CD4-positive, alpha-beta T cell (primary cell): ENCODE measurements at regions not wholly inside any gene's neighbourhood (a gene's known extent, or its start where the extent isn't known, plus 50 kb on each side); places are given as distances from the start of the nearest gene placed in this dataset.

Experiments
- ATAC-seq: fragments of 200-7000 bp; cut with Tn5 transposase; one replicate; pipeline ENCODE4 v1.10.0; 2022; ENCODE audit warnings: mild to moderate bottlenecking; ENCODE audit not compliant: poor library complexity
- CTCF ChIA-PET: fragments of 350-600 bp; sonication (Branson Sonifier 250); formaldehyde crosslinking; loops from one replicate; lab custom pipeline; 2021; ENCODE audit warnings: antibody characterized with exemption, inconsistent platforms; lab: Charles Lee
- POLR2A ChIA-PET: fragments of 350-600 bp; sonication (Branson Sonifier 250); formaldehyde crosslinking; loops from one replicate; lab custom pipeline; 2021; ENCODE audit warnings: antibody characterized with exemption, inconsistent platforms; lab: Charles Lee
- DNase-seq, 14 experiments: peaks; one replicate each; pipeline ENCODE4 v3.0.0-alpha.2; 2013 to 2020; ENCODE audit warnings: mixed read lengths in 2 of 14
- H3K27ac ChIP-seq, 2 donors: one replicate each; pipeline versions ENCODE4 v1.5.1 to v1.7.0; 2013; ENCODE audit warnings: low read length in 2 of 2, low read depth in 1 of 2, mild to moderate bottlenecking in 1 of 2
- H3K27me3 ChIP-seq, 2 experiments: 1 replicate in 1 of 2; 2 replicates in 1 of 2; pipeline versions ENCODE4 v1.6.1 to v1.7.0; 2013; ENCODE audit warnings: low read length in 2 of 2, control low read depth in 1 of 2, mild to moderate bottlenecking in 1 of 2, moderate library complexity in 1 of 2; ENCODE audit not compliant: insufficient read depth in 2 of 2, control insufficient read depth in 1 of 2
- H3K36me3 ChIP-seq: one replicate; pipeline ENCODE4 v1.6.1; 2013; ENCODE audit warnings: low read length, control low read depth; ENCODE audit not compliant: insufficient read depth
- H3K4me1 ChIP-seq: one replicate; pipeline ENCODE4 v1.6.1; 2013; ENCODE audit warnings: low read length, control low read depth; ENCODE audit not compliant: insufficient read depth
- H3K4me3 ChIP-seq: one replicate; pipeline ENCODE4 v1.5.1; 2013; ENCODE audit warnings: mild to moderate bottlenecking, low read length, moderate library complexity
- H3K9me3 ChIP-seq, 2 experiments: 1 replicate in 1 of 2; 2 replicates in 1 of 2; pipeline versions ENCODE4 v1.6.1 to v1.7.0; 2013; ENCODE audit warnings: low read length in 2 of 2, mild to moderate bottlenecking in 2 of 2, control low read depth in 1 of 2, moderate library complexity in 1 of 2; ENCODE audit not compliant: control insufficient read depth in 1 of 2, insufficient read depth in 1 of 2
- H3K27ac Mint-ChIP-seq: one replicate; pipeline ENCODE4 v1.8.0; 2020; ENCODE audit warnings: mixed read lengths
- H3K27me3 Mint-ChIP-seq: one replicate; pipeline ENCODE4 v1.8.0; 2021; ENCODE audit warnings: mixed read lengths
- H3K36me3 Mint-ChIP-seq: one replicate; pipeline ENCODE4 v1.8.0; 2021; ENCODE audit warnings: low read depth, mixed read lengths
- H3K4me1 Mint-ChIP-seq: one replicate; pipeline ENCODE4 v1.8.0; 2021; ENCODE audit warnings: low read depth, mixed read lengths
- H3K4me3 Mint-ChIP-seq: one replicate; pipeline ENCODE4 v1.8.0; 2020; ENCODE audit warnings: mild to moderate bottlenecking, mixed read lengths
- H3K9me3 Mint-ChIP-seq: one replicate; pipeline ENCODE4 v1.8.0; 2020; ENCODE audit warnings: mixed read lengths
- intact Hi-C, 2 experiments: fragments of 100-400 bp; cut with DNase I in 1 of 2; cut with micrococcal nuclease in 1 of 2; formaldehyde crosslinking; loops; one replicate each; pipeline versions ENCODE4 v1.15.1 to v1.9.0; 2023 to 2025; cut with DNase I, micrococcal nuclease
- TF ChIP-seq, protein P1 (sequence below): fragments of 200-600 bp; IDR thresholded peaks from one replicate; pipeline ENCODE4 v1.8.0; 2022; ENCODE audit warnings: antibody characterized with exemption, mild to moderate bottlenecking

DNA sequence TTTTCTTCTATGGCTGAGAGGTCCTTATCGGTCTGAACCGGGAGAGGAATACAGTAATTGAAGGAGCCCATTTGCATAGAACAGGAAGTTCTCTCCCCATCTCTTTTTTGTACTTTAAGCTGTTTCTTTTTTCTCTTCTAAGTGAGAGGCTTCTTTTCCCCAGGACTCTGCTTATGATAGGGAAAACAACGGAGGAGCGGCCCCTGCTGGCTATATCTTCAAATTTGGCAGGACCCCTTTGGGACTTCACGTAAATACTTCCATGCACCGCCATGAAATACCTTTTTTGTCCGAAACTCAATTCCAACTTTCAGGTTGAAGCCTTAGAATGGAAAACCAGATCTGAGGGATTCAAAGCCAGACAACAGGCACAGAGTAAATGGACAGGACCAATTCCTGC lies 1153.0 kb upstream of the INTU start:
- H3K27ac ChIP-seq = no peak overlapping the region
- no peak overlapping the region for H3K4me3 ChIP-seq
- CTCF ChIA-PET = no interaction called here
- Mint-ChIP-seq H3K4me3 (no peak overlapping the region), H3K27ac (no peak overlapping the region), H3K4me1 (no peaks in the 10 kb centered on the region), H3K36me3 (no peaks in the 10 kb centered on the region), H3K27me3 (no peaks in the 10 kb centered on the region), H3K9me3 (peaks cover 5% of the 10 kb centered on the region)
- no peaks in the 10 kb centered on the region for H3K36me3 ChIP-seq
- DNase-seq (no peak), ATAC-seq (no peak)
- no peaks in the 10 kb centered on the region for H3K4me1 ChIP-seq
- H3K27me3 ChIP-seq = no peaks in the 10 kb centered on the region
- intact Hi-C loops = no loop called here
- TF ChIP-seq, protein P1, sequence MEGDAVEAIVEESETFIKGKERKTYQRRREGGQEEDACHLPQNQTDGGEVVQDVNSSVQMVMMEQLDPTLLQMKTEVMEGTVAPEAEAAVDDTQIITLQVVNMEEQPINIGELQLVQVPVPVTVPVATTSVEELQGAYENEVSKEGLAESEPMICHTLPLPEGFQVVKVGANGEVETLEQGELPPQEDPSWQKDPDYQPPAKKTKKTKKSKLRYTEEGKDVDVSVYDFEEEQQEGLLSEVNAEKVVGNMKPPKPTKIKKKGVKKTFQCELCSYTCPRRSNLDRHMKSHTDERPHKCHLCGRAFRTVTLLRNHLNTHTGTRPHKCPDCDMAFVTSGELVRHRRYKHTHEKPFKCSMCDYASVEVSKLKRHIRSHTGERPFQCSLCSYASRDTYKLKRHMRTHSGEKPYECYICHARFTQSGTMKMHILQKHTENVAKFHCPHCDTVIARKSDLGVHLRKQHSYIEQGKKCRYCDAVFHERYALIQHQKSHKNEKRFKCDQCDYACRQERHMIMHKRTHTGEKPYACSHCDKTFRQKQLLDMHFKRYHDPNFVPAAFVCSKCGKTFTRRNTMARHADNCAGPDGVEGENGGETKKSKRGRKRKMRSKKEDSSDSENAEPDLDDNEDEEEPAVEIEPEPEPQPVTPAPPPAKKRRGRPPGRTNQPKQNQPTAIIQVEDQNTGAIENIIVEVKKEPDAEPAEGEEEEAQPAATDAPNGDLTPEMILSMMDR = no peak
- H3K9me3 ChIP-seq = peaks cover 0 to 25% of the 10 kb centered on the region in 2 experiments
- POLR2A ChIA-PET = no interaction called here

DNA sequence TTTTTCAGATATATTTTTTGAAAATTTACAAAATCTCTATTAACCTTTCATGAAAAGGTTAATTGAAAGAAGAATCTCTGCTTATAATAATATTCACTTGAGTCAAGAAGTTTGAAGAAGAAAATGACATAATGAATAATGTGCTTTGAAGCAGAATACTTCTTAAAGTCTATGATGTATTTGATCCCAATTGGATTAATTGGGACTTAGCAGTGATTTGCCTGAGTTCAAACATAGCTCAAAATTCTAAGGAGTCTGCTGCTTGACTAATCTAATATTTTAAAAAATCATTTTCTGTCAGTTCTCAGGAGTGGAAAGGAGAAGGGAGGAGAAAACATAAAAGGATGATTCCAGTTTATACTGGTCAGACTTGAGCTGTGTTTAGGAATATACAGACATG lies 1150.4 kb upstream of the INTU start:
- Mint-ChIP-seq H3K27me3 (no peaks in the 10 kb centered on the region), H3K4me3 (no peak overlapping the region), H3K9me3 (peaks cover 7% of the 10 kb centered on the region), H3K4me1 (no peaks in the 10 kb centered on the region), H3K36me3 (no peaks in the 10 kb centered on the region), H3K27ac (no peak overlapping the region)
- TF ChIP-seq, protein P1 = no peak
- Histone ChIP-seq H3K36me3 (no peaks in the 10 kb centered on the region), H3K27me3 (no peaks in the 10 kb centered on the region), H3K4me3 (no peak overlapping the region), H3K27ac (no peak overlapping the region), H3K4me1 (no peaks in the 10 kb centered on the region), H3K9me3 (peaks cover 0 to 22% of the 10 kb centered on the region in 2 experiments)
- intact Hi-C loops = no loop called here
- DNase-seq (no peak), ATAC-seq (no peak)
- POLR2A ChIA-PET = no interaction called here
- CTCF ChIA-PET = no interaction called here

DNA sequence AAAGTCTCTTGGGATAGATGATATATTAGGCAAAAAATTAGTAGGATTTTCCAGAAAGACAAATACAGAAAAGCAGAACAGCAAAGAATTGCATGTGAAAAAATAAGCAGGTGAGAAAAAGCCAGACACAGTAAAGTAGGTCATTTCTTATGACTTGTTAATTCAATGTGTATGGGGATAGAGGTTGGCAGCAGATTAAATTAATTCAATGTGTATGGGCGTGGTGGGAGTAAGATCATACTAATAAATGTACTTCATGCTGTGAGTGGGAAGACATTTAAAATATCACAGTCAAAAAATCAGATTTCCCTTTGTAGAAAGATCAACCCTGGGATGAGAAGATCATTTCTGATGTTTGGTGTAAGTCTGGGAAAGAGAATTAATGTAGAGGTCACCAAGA lies 1146.4 kb upstream of the INTU start:
- H3K27ac ChIP-seq = no peak overlapping the region
- H3K4me3 Mint-ChIP-seq = no peak overlapping the region
- ChIA-PET POLR2A (no interaction called here), CTCF (no interaction called here)
- no peaks in the 10 kb centered on the region for H3K27me3 Mint-ChIP-seq
- DNase-seq (no peak), ATAC-seq (no peak)
- no peaks in the 10 kb centered on the region for H3K4me1 Mint-ChIP-seq
- no peaks in the 10 kb centered on the region for H3K4me1 ChIP-seq
- intact Hi-C loops = no loop called here
- peaks cover 8% of the 10 kb centered on the region for H3K9me3 Mint-ChIP-seq
- no peaks in the 10 kb centered on the region for H3K27me3 ChIP-seq
- H3K36me3 Mint-ChIP-seq = no peaks in the 10 kb centered on the region
- H3K36me3 ChIP-seq = no peaks in the 10 kb centered on the region
- no peak overlapping the region for H3K27ac Mint-ChIP-seq
- no peak overlapping the region for H3K4me3 ChIP-seq
- H3K9me3 ChIP-seq = peaks cover 0 to 12% of the 10 kb centered on the region in 2 experiments
- TF ChIP-seq, protein P1 = no peak
